ENCODE measurements at regions not wholly inside any gene's neighbourhood (a gene's known extent, or its start where the extent isn't known, plus 50 kb on each side); places are given as distances from the start of the nearest gene placed in this dataset.
"Not testable (repeated sequence)": the region's sequence is repeated elsewhere in the genome, so short reads cannot be mapped to it uniquely, and the experiment has no call there.

GRCh38 chr4:131316086-131316485, 1833.0 kb upstream of the PCDH10 start:
- no peak for DNase-seq (ENCODE audit: low read depth)

GRCh38 chr4:131337936-131338335, 1811.2 kb upstream of the PCDH10 start:
- no peak for DNase-seq (ENCODE audit: low read depth)

- DNase-seq (ENCODE audit: low read depth): no peak
These were observed 1810.0 kb upstream of the PCDH10 start for GRCh38 chr4:131339137-131339536.

GRCh38 chr4:131344761-131345160, 1804.3 kb upstream of the PCDH10 start:
- no peak for DNase-seq (ENCODE audit: low read depth)

GRCh38 chr4:131347816-131348215, 1801.3 kb upstream of the PCDH10 start:
- DNase-seq (ENCODE audit: low read depth): no peak

GRCh38 chr4:131348263-131348662, 1800.8 kb upstream of the PCDH10 start:
- no peak for DNase-seq (ENCODE audit: low read depth)

GRCh38 chr4:131352371-131352770, 1796.7 kb upstream of the PCDH10 start:
- not testable (repeated sequence) for DNase-seq (ENCODE audit: low read depth)

- no peak for DNase-seq (ENCODE audit: low read depth)
These were observed 1782.4 kb upstream of the PCDH10 start for GRCh38 chr4:131366714-131367113.

GRCh38 chr4:131367441-131367840, 1781.7 kb upstream of the PCDH10 start:
- no peak for DNase-seq (ENCODE audit: low read depth)

GRCh38 chr4:131370846-131371245, 1778.2 kb upstream of the PCDH10 start:
- DNase-seq (ENCODE audit: low read depth): no peak

GRCh38 chr4:131381055-131381454, 1768.0 kb upstream of the PCDH10 start:
- DNase-seq (ENCODE audit: low read depth): no peak

- no peak for DNase-seq (ENCODE audit: low read depth)
These were observed 1766.3 kb upstream of the PCDH10 start for GRCh38 chr4:131382839-131383238.

GRCh38 chr4:131388277-131388676, 1760.8 kb upstream of the PCDH10 start:
- DNase-seq (ENCODE audit: low read depth): no peak

GRCh38 chr4:131408102-131408501, 1741.0 kb upstream of the PCDH10 start:
- no peak for DNase-seq (ENCODE audit: low read depth)

GRCh38 chr4:131411393-131411792, 1737.7 kb upstream of the PCDH10 start:
- no peak for DNase-seq (ENCODE audit: low read depth)

- DNase-seq (ENCODE audit: low read depth): no peak
These were observed 1729.9 kb upstream of the PCDH10 start for GRCh38 chr4:131419147-131419546.

- DNase-seq (ENCODE audit: low read depth): no peak
These were observed 1722.9 kb upstream of the PCDH10 start for GRCh38 chr4:131426023-131426758.

- no peak for DNase-seq (ENCODE audit: low read depth)
These were observed 1722.1 kb upstream of the PCDH10 start for GRCh38 chr4:131427000-131427399.

GRCh38 chr4:131430302-131430701, 1718.8 kb upstream of the PCDH10 start:
- no peak for DNase-seq (ENCODE audit: low read depth)

GRCh38 chr4:131441004-131441688, 1707.9 kb upstream of the PCDH10 start:
- DNase-seq (ENCODE audit: low read depth): no peak

- no peak for DNase-seq (ENCODE audit: low read depth)
These were observed 1701.2 kb upstream of the PCDH10 start for GRCh38 chr4:131447883-131448282.

GRCh38 chr4:131450572-131451209, 1698.4 kb upstream of the PCDH10 start:
- no peak for DNase-seq (ENCODE audit: low read depth)

GRCh38 chr4:131459430-131460101, 1689.5 kb upstream of the PCDH10 start:
- DNase-seq (ENCODE audit: low read depth): no peak

All from GM04504 (cell line).